ENCODE measurements at regions not wholly inside any gene's neighbourhood (a gene's known extent, or its start where the extent isn't known, plus 50 kb on each side); places are given as distances from the start of the nearest gene placed in this dataset.

GRCh38 chr14:51396222-51396815, 156.3 kb downstream of the TMX1 start:
- DNase-seq (ENCODE audit: low spot score), result peak; percentile 50

- DNase-seq (ENCODE audit: low spot score), result peak; percentile 40
Measured at GRCh38 chr14:51398898-51399297, 158.9 kb downstream of the TMX1 start.

GRCh38 chr14:51400139-51400538, 160.1 kb downstream of the TMX1 start:
- DNase-seq (ENCODE audit: low spot score), result no peak

- DNase-seq (ENCODE audit: low spot score), result no peak
Measured at GRCh38 chr14:51401272-51401671, 161.2 kb downstream of the TMX1 start.

- no peak for DNase-seq (ENCODE audit: low spot score)
Measured at GRCh38 chr14:51401756-51402155, 161.7 kb downstream of the TMX1 start.

GRCh38 chr14:51410897-51411296, 170.8 kb downstream of the TMX1 start:
- no peak for DNase-seq (ENCODE audit: low spot score)

- peak; percentile 35 for DNase-seq (ENCODE audit: low spot score)
Measured at GRCh38 chr14:51419685-51420084, 179.6 kb downstream of the TMX1 start.

GRCh38 chr14:51422704-51423103, 182.7 kb downstream of the TMX1 start:
- no peak for DNase-seq (ENCODE audit: low spot score)

- DNase-seq (ENCODE audit: low spot score), result no peak
Measured at GRCh38 chr14:51424041-51424440, 184.0 kb downstream of the TMX1 start.

GRCh38 chr14:51424561-51425251, 184.7 kb downstream of the TMX1 start:
- no peak for DNase-seq (ENCODE audit: low spot score)

- no peak for DNase-seq (ENCODE audit: low spot score)
Measured at GRCh38 chr14:51428981-51429380, 188.9 kb downstream of the TMX1 start.

GRCh38 chr14:51430079-51430478, 190.0 kb downstream of the TMX1 start:
- DNase-seq (ENCODE audit: low spot score), result no peak

- no peak for DNase-seq (ENCODE audit: low spot score)
Measured at GRCh38 chr14:51430633-51431032, 190.6 kb downstream of the TMX1 start.

GRCh38 chr14:51431033-51431709, 191.1 kb downstream of the TMX1 start:
- DNase-seq (ENCODE audit: low spot score), result no peak

GRCh38 chr14:51431741-51432140, 191.7 kb downstream of the TMX1 start:
- DNase-seq (ENCODE audit: low spot score), result no peak

GRCh38 chr14:51432302-51432948, 192.4 kb downstream of the TMX1 start:
- no peak for DNase-seq (ENCODE audit: low spot score)

- no peak for DNase-seq (ENCODE audit: low spot score)
Measured at GRCh38 chr14:51436630-51437029, 196.6 kb downstream of the TMX1 start.

GRCh38 chr14:51439896-51440295, 199.8 kb downstream of the TMX1 start:
- DNase-seq (ENCODE audit: low spot score), result no peak

GRCh38 chr14:51441001-51441400, 201.0 kb downstream of the TMX1 start:
- DNase-seq (ENCODE audit: low spot score), result no peak

GRCh38 chr14:51442513-51443175, 202.6 kb downstream of the TMX1 start:
- peak; percentile 52 for DNase-seq (ENCODE audit: low spot score)

- no peak for DNase-seq (ENCODE audit: low spot score)
Measured at GRCh38 chr14:51443195-51444018, 203.4 kb downstream of the TMX1 start.

Data from H4 (cell line).